HepG2 (cell line): ENCODE measurements at regions not wholly inside any gene's neighbourhood (a gene's known extent, or its start where the extent isn't known, plus 50 kb on each side); places are given as distances from the start of the nearest gene placed in this dataset.

Source experiments
- ATAC-seq: fragments of 200-7000 bp; cut with Tn5 transposase; 3 replicates; pipeline ENCODE4 v1.9.1; 2020; ENCODE audit warnings: mild to moderate bottlenecking, moderate library complexity
- BruUV-seq: library from RNA; stranded (reverse); fragments of 400-500 nt; replicated peaks from 2 replicates; lab custom pipeline; 2021; lab: Mats Ljungman, UMichigan
- CTCF ChIA-PET: fragments of 300-600 bp; formaldehyde crosslinking; extraction: SDS; loops from one replicate; lab custom pipeline; 2021; ENCODE audit warnings: low total read pairs, inconsistent platforms, low intra/inter-chr PET ratio; lab: Yijun Ruan, JAX
- POLR2A ChIA-PET: fragments of 350-600 bp; sonication (Branson Sonifier 250); formaldehyde crosslinking; loops from one replicate; lab custom pipeline; 2020; ENCODE audit warnings: antibody characterized with exemption, inconsistent platforms; lab: Yijun Ruan, JAX
- DNase-seq: peaks from one replicate; pipeline ENCODE4 v3.0.0-alpha.2; 2015; ENCODE audit warnings: low spot score
- FAIRE-seq: peaks from 3 replicates; lab custom pipeline; 2011; peaks lifted over from hg19 to GRCh38; lab: Jason Lieb, UNC
- H2AFZ ChIP-seq: one replicate; pipeline ENCODE4 v1.6.1; 2011; ENCODE audit warnings: low read length, inconsistent platforms
- H3K27ac ChIP-seq: fragments of 300-600 bp; 3 replicates; pipeline ENCODE4 v1.8.0; 2011; ENCODE audit warnings: mixed run types, mild to moderate bottlenecking, mixed read lengths, low read length, inconsistent platforms; ENCODE audit not compliant: insufficient read depth; ENCODE audit errors: extremely low read length
- H3K27me3 ChIP-seq, 2 experiments: fragments of 200-600 bp in 1 of 2; 2 replicates in 1 of 2; 3 replicates in 1 of 2; pipeline versions ENCODE4 v1.6.0 to v1.8.0; 2011; ENCODE audit warnings: low read length in 2 of 2, mild to moderate bottlenecking in 2 of 2, moderate library complexity in 2 of 2, inconsistent platforms in 1 of 2; ENCODE audit not compliant: insufficient read depth in 2 of 2, control insufficient read depth in 1 of 2
- H3K36me3 ChIP-seq, 2 experiments: fragments of 200-600 bp in 1 of 2; replicated peaks in 1 of 2; 2 replicates in 1 of 2; 3 replicates in 1 of 2; pipeline versions ENCODE4 v1.5.1 to v1.8.0; 2011; ENCODE audit warnings: low read length in 2 of 2, inconsistent platforms in 1 of 2; ENCODE audit not compliant: insufficient read depth in 2 of 2, control insufficient read depth in 1 of 2
- H3K4me1 ChIP-seq: 2 replicates; pipeline ENCODE4 v1.5.1; 2012; ENCODE audit warnings: low read length, inconsistent platforms; ENCODE audit not compliant: insufficient read depth
- H3K4me2 ChIP-seq: 2 replicates; pipeline ENCODE4 v1.6.0; 2011; ENCODE audit warnings: low read depth, low read length, inconsistent platforms
- H3K4me3 ChIP-seq, 3 experiments: fragments of 200-600 bp in 1 of 3; sonication (generic), shearing (Covaris generic) in 1 of 3; replicated peaks in 1 of 3; 2 replicates each; pipeline ENCODE4 v1.5.1; 2011 to 2016; ENCODE audit warnings: low read length in 3 of 3, inconsistent platforms in 2 of 3, low read depth in 2 of 3, mild to moderate bottlenecking in 2 of 3, control low read depth in 1 of 3, mixed read lengths in 1 of 3; ENCODE audit not compliant: insufficient read depth in 1 of 3
- H3K79me2 ChIP-seq: one replicate; pipeline ENCODE4 v1.6.1; 2011; ENCODE audit warnings: low read length, inconsistent platforms; ENCODE audit not compliant: insufficient read depth
- H3K9ac ChIP-seq: 2 replicates; pipeline ENCODE4 v1.6.0; 2011; ENCODE audit warnings: mild to moderate bottlenecking, low read depth, low read length, inconsistent platforms; ENCODE audit not compliant: insufficient read depth
- H3K9me3 ChIP-seq: 2 replicates; pipeline ENCODE4 v1.5.1; 2012; ENCODE audit warnings: mild to moderate bottlenecking, low read length
- H4K20me1 ChIP-seq: 2 replicates; pipeline ENCODE4 v1.6.0; 2011; ENCODE audit warnings: inconsistent platforms, mild to moderate bottlenecking, low read length, moderate library complexity; ENCODE audit not compliant: insufficient read depth
- BCL6 ChIP-seq: IDR thresholded peaks from 2 replicates; pipeline ENCODE4 v1.6.1; 2016; ENCODE audit warnings: missing genetic modification reagents, missing compliant biosample characterization
- KLF15 ChIP-seq: sonication (generic); formaldehyde crosslinking; IDR thresholded peaks from 2 replicates; pipeline ENCODE4 v1.8.1; 2023; ENCODE audit warnings: borderline replicate concordance, mild to moderate bottlenecking, inconsistent platforms, missing genetic modification reagents, mixed read lengths
- KMT2A ChIP-seq: sonication (generic); formaldehyde crosslinking; IDR thresholded peaks from 2 replicates; pipeline ENCODE4 v1.4.0; 2020; ENCODE audit warnings: missing genetic modification reagents
- ZSCAN31 ChIP-seq: sonication (generic); formaldehyde crosslinking; IDR thresholded peaks from 2 replicates; pipeline ENCODE4 v1.5.0; 2020; ENCODE audit warnings: low read depth, mild to moderate bottlenecking, missing genetic modification reagents
- WGBS: methylation state at CpG from one replicate; pipeline ENCODE4 v1.1.6; 2017; ENCODE audit warnings: low lambda C conversion rate; 5-methylcytosine and 5-hydroxymethylcytosine counted together
- in situ Hi-C: cut with HindIII; loops from 2 replicates; pipeline ENCODE4 v1.10.0; 2017; ENCODE audit warnings: low pct_unique_long_range_greater_than_20kb; ENCODE audit not compliant: extremely low pct_ligation_motif_present
- intact Hi-C: fragments of 100-400 bp; cut with micrococcal nuclease; formaldehyde crosslinking; loops from one replicate; pipeline ENCODE4 v1.10.0; 2022; ENCODE audit not compliant: unreplicated experiment
- TF ChIP-seq, protein P1 (sequence below): sonication (generic); formaldehyde crosslinking; IDR thresholded peaks from 2 replicates; pipeline ENCODE4 v1.4.0; 2020; ENCODE audit warnings: missing genetic modification reagents, mild to moderate bottlenecking, borderline replicate concordance
- TF ChIP-seq, protein P2 (sequence below): sonication (generic); formaldehyde crosslinking; IDR thresholded peaks from 2 replicates; pipeline ENCODE4 v1.4.0; 2020; ENCODE audit warnings: mild to moderate bottlenecking, low read depth, missing genetic modification reagents

DNA sequence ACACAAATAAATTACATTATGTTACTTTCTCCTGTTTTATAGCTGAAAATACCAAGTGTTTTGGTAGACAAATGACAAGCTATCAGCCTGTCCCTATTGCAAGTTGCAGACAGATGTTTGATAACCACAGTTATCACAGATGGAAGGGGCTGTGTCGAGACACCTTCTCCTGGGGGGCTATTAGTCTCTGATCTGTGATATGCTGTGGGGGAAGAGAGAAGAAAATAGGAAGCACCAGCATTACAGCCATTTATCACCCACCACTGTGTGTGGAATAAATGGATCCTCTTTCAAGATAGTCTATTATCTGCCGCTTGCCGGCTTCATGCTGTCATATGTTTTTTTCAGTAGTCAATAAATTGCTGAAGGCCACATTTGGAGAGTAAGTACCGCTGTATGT lies 597.2 kb upstream of the ADARB2 start:
- ChIA-PET CTCF (no interaction called here), POLR2A (no interaction called here)
- Histone ChIP-seq H3K27ac (no peak overlapping the region), H3K9me3 (no peaks in the 10 kb centered on the region), H3K27me3 (no peaks in the 10 kb centered on the region), H3K4me2 (no peak overlapping the region), H3K79me2 (no peaks in the 10 kb centered on the region), H2AFZ (no peak overlapping the region), H3K4me3 (no peak overlapping the region), H3K36me3 (no peaks in the 10 kb centered on the region), H3K4me1 (no peaks in the 10 kb centered on the region), H3K9ac (no peak overlapping the region), H4K20me1 (no peaks in the 10 kb centered on the region)
- no TSS peak for BruUV-seq
- DNase-seq = no peak
- in situ Hi-C loops = no loop called here
- FAIRE-seq = no peak
- intact Hi-C loops = no loop called here
- TF ChIP-seq KLF15 (no peak), KMT2A (CRISPR knock-in tag) (no peak), BCL6 (no peak), ZSCAN31 (CRISPR knock-in tag) (no peak)
- TF ChIP-seq, protein P1, sequence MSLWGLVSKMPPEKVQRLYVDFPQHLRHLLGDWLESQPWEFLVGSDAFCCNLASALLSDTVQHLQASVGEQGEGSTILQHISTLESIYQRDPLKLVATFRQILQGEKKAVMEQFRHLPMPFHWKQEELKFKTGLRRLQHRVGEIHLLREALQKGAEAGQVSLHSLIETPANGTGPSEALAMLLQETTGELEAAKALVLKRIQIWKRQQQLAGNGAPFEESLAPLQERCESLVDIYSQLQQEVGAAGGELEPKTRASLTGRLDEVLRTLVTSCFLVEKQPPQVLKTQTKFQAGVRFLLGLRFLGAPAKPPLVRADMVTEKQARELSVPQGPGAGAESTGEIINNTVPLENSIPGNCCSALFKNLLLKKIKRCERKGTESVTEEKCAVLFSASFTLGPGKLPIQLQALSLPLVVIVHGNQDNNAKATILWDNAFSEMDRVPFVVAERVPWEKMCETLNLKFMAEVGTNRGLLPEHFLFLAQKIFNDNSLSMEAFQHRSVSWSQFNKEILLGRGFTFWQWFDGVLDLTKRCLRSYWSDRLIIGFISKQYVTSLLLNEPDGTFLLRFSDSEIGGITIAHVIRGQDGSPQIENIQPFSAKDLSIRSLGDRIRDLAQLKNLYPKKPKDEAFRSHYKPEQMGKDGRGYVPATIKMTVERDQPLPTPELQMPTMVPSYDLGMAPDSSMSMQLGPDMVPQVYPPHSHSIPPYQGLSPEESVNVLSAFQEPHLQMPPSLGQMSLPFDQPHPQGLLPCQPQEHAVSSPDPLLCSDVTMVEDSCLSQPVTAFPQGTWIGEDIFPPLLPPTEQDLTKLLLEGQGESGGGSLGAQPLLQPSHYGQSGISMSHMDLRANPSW = no peak
- TF ChIP-seq, protein P2, sequence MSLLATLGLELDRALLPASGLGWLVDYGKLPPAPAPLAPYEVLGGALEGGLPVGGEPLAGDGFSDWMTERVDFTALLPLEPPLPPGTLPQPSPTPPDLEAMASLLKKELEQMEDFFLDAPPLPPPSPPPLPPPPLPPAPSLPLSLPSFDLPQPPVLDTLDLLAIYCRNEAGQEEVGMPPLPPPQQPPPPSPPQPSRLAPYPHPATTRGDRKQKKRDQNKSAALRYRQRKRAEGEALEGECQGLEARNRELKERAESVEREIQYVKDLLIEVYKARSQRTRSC (CRISPR knock-in tag) = no peak
- 2% methylated on average over 4 of the region's 4 CpGs for WGBS
- no peak for ATAC-seq
